NCI-H2171 treated with DMSO at 0.1 percent for 48 hours (cell line): ENCODE measurements at regions not wholly inside any gene's neighbourhood (a gene's known extent, or its start where the extent isn't known, plus 50 kb on each side); places are given as distances from the start of the nearest gene placed in this dataset.
"Not testable (repeated sequence)": the region's sequence is repeated elsewhere in the genome, so short reads cannot be mapped to it uniquely, and the experiment has no call there.

ENCODE experiments used
- DNase-seq: peaks from one replicate; lab custom pipeline; 2025; lab: John Stamatoyannopoulos, UW

DNA sequence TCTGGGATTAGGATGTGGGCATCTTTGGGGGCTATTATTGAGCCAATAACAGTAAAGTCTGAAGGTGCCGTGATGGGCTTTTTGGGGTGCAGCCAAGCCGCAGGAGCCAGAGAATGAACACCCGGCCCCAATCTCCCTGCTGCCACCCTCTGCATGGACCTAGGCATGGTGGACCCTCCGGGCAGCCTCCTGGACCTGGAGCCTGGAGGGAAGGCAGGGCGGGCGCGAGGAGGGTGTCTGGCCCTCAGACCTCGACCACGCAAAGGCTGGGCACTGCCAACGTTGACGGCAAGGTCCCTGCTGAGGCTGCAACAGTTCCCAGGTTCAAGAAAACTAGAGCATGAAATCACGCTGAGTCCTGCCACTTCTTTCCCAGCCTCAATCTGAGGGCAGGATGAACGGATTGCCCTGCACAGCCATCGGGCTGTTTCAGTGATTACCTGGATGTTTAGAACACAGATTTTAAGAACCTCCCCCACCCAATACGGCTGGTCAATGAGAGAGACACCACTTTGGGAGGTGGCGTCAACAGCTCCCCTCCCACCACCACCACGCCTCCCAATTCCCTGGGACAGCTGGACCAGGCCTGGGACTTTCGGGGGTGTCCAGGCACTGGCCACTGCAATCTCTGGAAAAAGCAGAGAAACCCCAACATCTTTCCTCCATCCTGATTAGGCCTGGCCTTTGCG, 147.4 kb downstream of the NPIPB11 start:
- not testable (repeated sequence) for DNase-seq

GRCh38 chr16:29257419-29258336, 148.8 kb downstream of the NPIPB11 start:
- not testable (repeated sequence) for DNase-seq

- DNase-seq: no peak
Observed at GRCh38 chr16:29256501-29256981, 150.0 kb downstream of the NPIPB11 start.

DNA sequence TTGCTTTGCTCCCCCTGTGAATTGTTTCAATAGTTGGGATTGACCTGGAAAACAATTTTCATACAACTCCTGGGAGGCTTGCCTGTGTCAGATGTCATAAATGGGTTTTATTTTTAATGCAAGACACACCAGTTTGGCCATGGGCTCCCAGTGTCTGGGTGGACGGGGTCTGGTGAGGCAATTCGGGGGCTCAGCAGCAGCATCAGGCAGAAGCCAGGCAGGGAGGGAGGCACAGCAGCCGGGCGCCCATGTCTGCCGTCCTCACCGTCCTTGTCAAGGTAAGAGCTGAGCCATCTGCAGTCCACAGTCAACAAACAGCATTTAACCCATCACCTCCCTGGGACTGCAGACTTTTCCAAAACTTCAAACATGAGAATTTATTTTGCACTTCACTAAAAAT, 150.6 kb downstream of the NPIPB11 start:
- peak; percentile 44 for DNase-seq

GRCh38 chr16:29255496-29255796, 151.1 kb downstream of the NPIPB11 start:
- not testable (repeated sequence) for DNase-seq

- DNase-seq: no peak
Observed at GRCh38 chr16:29254676-29255495, 151.6 kb downstream of the NPIPB11 start.

DNA sequence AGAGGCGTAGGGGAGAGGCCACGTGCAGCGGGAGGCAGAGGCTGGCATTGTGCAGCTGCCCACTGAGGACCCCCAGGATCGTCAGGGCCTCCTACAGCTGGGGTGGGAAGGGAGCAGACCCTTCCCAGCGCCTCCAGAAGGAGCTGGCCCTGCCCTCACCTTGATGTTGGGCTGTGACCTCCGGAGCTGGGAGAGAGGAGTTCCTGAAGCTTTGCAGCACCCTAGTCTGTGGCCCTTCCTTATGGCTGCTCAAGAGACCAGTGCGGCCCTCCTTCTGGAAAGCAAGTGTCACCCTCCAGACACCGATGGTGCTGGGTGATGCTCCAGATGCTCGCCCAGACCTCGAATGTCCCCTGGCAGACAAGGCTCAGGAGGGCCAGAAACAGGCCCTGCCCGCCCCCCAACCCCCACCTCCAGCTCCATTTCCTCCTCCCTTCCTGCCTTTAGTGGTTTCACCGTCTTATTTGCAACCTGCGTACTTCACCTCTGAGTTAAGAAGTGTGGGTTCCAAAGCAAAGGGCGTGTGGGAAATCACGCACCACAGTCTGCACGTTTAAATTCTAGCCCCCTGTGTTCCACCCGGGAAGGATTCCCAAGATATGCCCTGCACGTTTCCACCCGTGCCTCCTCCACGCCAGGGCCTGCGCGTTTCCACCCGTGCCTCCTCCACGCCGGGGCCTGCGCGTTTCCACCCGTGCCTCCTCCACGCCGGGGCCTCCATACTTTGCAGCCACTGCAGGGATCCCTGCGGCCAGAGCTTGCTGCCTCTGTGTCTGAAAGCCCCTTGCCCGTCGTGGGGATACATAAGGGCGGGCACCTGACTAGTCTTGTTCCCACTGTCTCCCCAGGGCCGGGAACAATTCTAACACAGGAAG, 152.6 kb downstream of the NPIPB11 start:
- DNase-seq: not testable (repeated sequence)

DNA sequence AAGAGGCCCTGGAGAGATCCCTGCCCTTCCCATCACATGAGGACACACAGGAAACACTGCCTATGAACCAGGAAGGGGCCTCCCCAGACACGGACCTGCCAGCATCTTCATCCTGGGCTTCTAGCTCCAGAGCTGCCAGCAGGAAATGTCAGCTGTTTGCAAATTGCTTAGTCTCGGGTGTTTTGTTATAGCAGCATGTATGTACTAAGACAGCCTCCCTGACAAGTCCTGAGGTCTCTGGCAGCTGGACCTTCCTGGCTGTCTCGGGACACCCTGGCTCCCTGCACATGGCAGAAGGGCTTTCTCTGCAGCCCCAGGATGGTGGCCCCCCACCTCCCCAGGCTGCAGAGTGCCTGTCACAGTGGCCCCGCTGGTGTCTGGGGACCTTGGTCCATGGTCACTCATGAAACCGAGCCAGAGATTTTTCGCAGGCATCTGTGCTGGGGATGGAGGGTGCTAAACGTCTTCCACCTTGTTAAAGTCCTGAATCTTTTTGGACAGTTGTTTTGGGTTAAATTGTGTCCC, 153.4 kb downstream of the NPIPB11 start:
- DNase-seq: not testable (repeated sequence)

- not testable (repeated sequence) for DNase-seq
Observed at GRCh38 chr16:29252311-29252710, 154.2 kb downstream of the NPIPB11 start.

GRCh38 chr16:29251571-29252011, 154.9 kb downstream of the NPIPB11 start:
- DNase-seq: not testable (repeated sequence)

GRCh38 chr16:29250923-29251434, 155.5 kb downstream of the NPIPB11 start:
- not testable (repeated sequence) for DNase-seq

GRCh38 chr16:29250469-29250868, 156.0 kb downstream of the NPIPB11 start:
- not testable (repeated sequence) for DNase-seq

GRCh38 chr16:29248940-29249318, 157.6 kb downstream of the NPIPB11 start:
- DNase-seq: not testable (repeated sequence)

DNA sequence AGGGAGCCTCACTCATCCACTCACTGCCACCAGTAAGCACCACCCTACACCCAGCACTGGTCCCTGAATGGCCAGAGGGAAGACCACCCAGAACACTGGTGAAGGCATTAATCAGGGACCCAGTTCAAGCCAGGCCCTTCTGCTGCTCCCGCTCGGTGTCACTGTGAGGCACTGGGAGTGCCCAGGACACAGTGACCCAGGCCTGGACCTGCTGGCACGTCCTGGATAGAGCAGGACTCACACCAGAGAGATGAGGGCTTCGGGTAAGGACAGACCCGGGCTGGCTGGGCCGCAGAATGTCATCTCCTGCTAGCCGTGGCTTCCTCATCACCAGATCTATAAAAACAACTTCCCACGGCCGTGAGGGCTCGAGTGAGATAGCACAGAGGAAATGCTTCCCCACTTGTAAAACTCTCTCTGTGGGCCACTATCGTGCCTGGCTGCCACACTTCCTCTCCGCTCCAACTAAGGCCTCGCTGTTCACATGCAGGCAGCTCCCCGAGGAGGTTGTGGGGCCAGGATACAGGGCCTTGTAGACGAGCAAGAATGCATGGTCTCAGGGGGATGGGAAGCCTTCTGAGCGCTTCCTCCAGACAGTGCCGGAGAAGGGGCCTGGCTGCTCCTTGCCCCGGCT, 158.1 kb downstream of the NPIPB11 start:
- not testable (repeated sequence) for DNase-seq

- not testable (repeated sequence) for DNase-seq
Observed at GRCh38 chr16:29246091-29246490, 160.4 kb downstream of the NPIPB11 start.

DNA sequence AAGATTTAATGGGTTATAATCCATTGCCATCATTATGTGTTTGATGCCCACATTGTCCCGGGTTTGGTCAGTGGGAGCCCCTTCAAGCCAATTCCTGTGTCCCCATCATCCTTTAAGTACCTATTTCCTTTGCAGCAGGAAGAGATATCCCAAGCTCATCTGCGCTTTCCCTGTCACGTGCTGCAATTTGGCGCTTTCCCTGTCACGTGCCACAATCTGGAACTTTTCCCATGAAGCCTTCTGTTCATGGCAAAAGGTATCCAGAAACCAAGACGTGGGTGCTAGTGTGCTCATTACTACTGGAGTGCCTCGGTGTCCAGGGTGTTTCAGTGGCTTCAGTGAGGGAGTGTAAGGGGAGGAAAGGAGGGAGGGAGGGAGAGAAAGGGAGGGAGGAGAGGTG, 168.5 kb downstream of the NPIPB11 start:
- DNase-seq: no peak

DNA sequence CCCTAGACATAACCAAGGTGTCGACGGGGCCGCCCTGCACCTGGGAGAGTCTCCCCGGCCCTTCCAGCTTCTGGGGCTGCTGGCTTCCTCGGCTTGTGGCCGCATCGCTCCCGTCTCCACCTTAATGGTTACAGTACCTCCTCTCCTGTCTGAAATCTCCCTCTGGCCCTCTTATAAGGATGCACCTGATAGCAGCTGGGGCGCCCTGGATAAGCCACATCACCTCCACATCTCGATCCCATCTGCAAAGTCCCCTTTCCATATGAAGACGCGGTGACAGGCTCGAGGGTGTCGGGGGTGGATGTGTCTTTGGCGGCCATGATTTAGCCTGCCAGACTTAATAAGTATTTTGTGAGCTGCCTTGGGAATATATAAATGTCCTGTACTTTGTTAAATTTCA, 169.0 kb downstream of the NPIPB11 start:
- DNase-seq: not testable (repeated sequence)

GRCh38 chr16:29237023-29237422, 169.5 kb downstream of the NPIPB11 start:
- DNase-seq: not testable (repeated sequence)

DNA sequence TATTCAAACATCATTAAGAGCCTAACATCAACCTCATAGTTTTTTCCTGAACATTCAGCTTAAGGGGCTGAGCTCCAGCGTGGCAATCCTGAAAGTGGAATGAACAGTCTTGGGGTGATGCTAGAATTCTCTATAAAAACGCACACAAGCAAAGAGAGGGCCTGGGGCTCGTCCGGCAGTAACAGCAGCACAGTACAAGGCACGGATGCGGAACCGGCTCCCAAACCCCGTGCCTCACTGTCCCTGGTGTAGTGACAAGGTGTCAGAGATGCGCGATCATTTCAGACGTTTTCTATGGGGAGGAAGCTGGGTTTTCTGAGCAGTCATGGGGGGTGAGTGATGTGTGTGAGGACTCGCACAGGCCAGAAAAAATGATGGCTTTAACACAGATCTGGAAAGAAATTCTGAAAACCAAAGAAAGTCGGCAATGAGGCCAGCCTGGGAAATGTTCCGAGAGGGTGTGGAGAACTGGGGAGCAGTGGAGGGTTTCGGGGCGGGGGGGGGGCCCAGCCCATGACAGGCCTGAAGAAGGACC, 170.6 kb downstream of the NPIPB11 start:
- not testable (repeated sequence) for DNase-seq
